Stimulated activated CD4-positive, alpha-beta T cell treated with anti-CD3 and anti-CD28 coated beads, Interleukin-12 subunit alpha, Interleukin-12 subunit beta, amount 100 ng/mL, for 48 hours (primary cell): ENCODE measurements at regions not wholly inside any gene's neighbourhood (a gene's known extent, or its start where the extent isn't known, plus 50 kb on each side); places are given as distances from the start of the nearest gene placed in this dataset.
"Not testable (repeated sequence)": the region's sequence is repeated elsewhere in the genome, so short reads cannot be mapped to it uniquely, and the experiment has no call there.

Experiments used
- DNase-seq, 3 donors: peaks; one replicate each; pipeline ENCODE4 v3.0.0-alpha.2; 2020; ENCODE audit warnings: low read depth in 2 of 3, low spot score in 1 of 3

GRCh38 chr3:31179768-31180167, 285.3 kb upstream of the GADL1 start:
- no peak for DNase-seq

- no peak for DNase-seq
These were observed 285.8 kb upstream of the GADL1 start for GRCh38 chr3:31180274-31180673.

GRCh38 chr3:31181661-31182060, 287.2 kb upstream of the GADL1 start:
- no peak for DNase-seq

- no peak for DNase-seq
These were observed 288.2 kb upstream of the GADL1 start for GRCh38 chr3:31182661-31183060.

- DNase-seq: no peak
These were observed 290.0 kb upstream of the GADL1 start for GRCh38 chr3:31184261-31185061.

GRCh38 chr3:31185062-31185357, 290.5 kb upstream of the GADL1 start:
- DNase-seq: no peak

- DNase-seq: no peak
These were observed 291.6 kb upstream of the GADL1 start for GRCh38 chr3:31186041-31186440.

GRCh38 chr3:31187380-31187779, 292.9 kb upstream of the GADL1 start:
- DNase-seq: no peak

- no peak for DNase-seq
These were observed 293.7 kb upstream of the GADL1 start for GRCh38 chr3:31188112-31188511.

GRCh38 chr3:31189330-31189729, 294.9 kb upstream of the GADL1 start:
- no peak for DNase-seq

GRCh38 chr3:31189971-31190370, 295.5 kb upstream of the GADL1 start:
- DNase-seq: no peak

- DNase-seq: no peak
These were observed 296.9 kb upstream of the GADL1 start for GRCh38 chr3:31191354-31191753.

GRCh38 chr3:31193429-31193828, 299.0 kb upstream of the GADL1 start:
- no peak for DNase-seq

- DNase-seq: no peak
These were observed 299.4 kb upstream of the GADL1 start for GRCh38 chr3:31193871-31194270.

GRCh38 chr3:31196261-31196660, 301.8 kb upstream of the GADL1 start:
- DNase-seq: no peak

GRCh38 chr3:31196881-31197364, 302.5 kb upstream of the GADL1 start:
- no peak for DNase-seq

GRCh38 chr3:31197941-31198340, 303.5 kb upstream of the GADL1 start:
- DNase-seq: no peak

- no peak for DNase-seq
These were observed 304.4 kb upstream of the GADL1 start for GRCh38 chr3:31198890-31199289.

- no peak for DNase-seq
These were observed 309.7 kb upstream of the GADL1 start for GRCh38 chr3:31203960-31204795.

- not testable (repeated sequence) for DNase-seq
These were observed 310.3 kb upstream of the GADL1 start for GRCh38 chr3:31204796-31205056.

GRCh38 chr3:31210068-31210645, 315.7 kb upstream of the GADL1 start:
- no peak for DNase-seq

GRCh38 chr3:31213869-31214486, 318.7 kb upstream of the STT3B start:
- no peak for DNase-seq
